ENCODE measurements at regions not wholly inside any gene's neighbourhood (a gene's known extent, or its start where the extent isn't known, plus 50 kb on each side); places are given as distances from the start of the nearest gene placed in this dataset.

- DNase-seq (ENCODE audit: low spot score) (no peak), ATAC-seq (no peak)
- TF ChIP-seq POLR2AphosphoS5 (IDR thresholded peaks at IDR 0.05; ENCODE audit: low read depth): no peak
- no peak for TF ChIP-seq CTCF (conservative IDR thresholded peaks at IDR 0.05; ENCODE audit: low read depth in 2 of 2)
- TF ChIP-seq REST (IDR thresholded peaks at IDR 0.05; ENCODE audit: unreplicated experiment): no peak
- no peak for TF ChIP-seq CREB1 (CRISPR knock-in tag; IDR thresholded peaks at IDR 0.05; ENCODE audit: low read depth)
- no peak for TF ChIP-seq JUNB (IDR thresholded peaks at IDR 0.05; ENCODE audit: unreplicated experiment)
- TF ChIP-seq ZNF462 (CRISPR knock-in tag; IDR thresholded peaks at IDR 0.05): no peak
- TF ChIP-seq ZNF331 (CRISPR knock-in tag; IDR thresholded peaks at IDR 0.05; ENCODE audit: low read depth): no peak
- no peak for TF ChIP-seq ZNF114 (CRISPR knock-in tag; IDR thresholded peaks at IDR 0.05)
- no peak for TF ChIP-seq EZH2 (IDR thresholded peaks at IDR 0.05; ENCODE audit: low read depth, unreplicated experiment)
- no peak for TF ChIP-seq EZH2phosphoT487 (IDR thresholded peaks at IDR 0.05; ENCODE audit: unreplicated experiment)
Observed at GRCh38 chr22:47625531-47626427, 863.3 kb downstream of the TBC1D22A start.

More at GRCh38 chr22:47625531-47626427, 863.3 kb downstream of the TBC1D22A start:
- Histone ChIP-seq H3K9me2 (ENCODE audit: insufficient read depth) (no peaks in the 10 kb centered on the region), H3K4me1 (ENCODE audit: insufficient read depth) (no peaks in the 10 kb centered on the region), H3K27me3 (ENCODE audit: insufficient read depth) (no peaks in the 10 kb centered on the region), H3K4me3 (no peak overlapping the region), H4K20me1 (replicated peaks; ENCODE audit: insufficient read depth) (no peaks in the 10 kb centered on the region), H2AFZ (no peak overlapping the region), H3K27ac (ENCODE audit: low read depth) (no peak overlapping the region), H3F3A (replicated peaks; ENCODE audit: low read depth) (no peaks in the 10 kb centered on the region), H3K36me3 (ENCODE audit: insufficient read depth) (no peaks in the 10 kb centered on the region), H3K4me2 (no peak overlapping the region), H3K79me2 (replicated peaks; ENCODE audit: insufficient read depth) (no peaks in the 10 kb centered on the region)
- Mint-ChIP-seq H3K36me3 (ENCODE audit: low read depth) (no peaks in the 10 kb centered on the region; the same call in 2 of the 3 replicates), H3K4me3 (no peak overlapping the region), H3K4me1 (no peaks in the 10 kb centered on the region), H3K27ac (no peak overlapping the region), H3K27me3 (ENCODE audit: insufficient read depth, low read depth, poor library complexity) (peaks cover 11% of the 10 kb centered on the region), H3K9me3 (peaks cover 14% of the 10 kb centered on the region)

Measured in GM23338 (cell line).